Endothelial cell of umbilical vein (primary cell): ENCODE measurements at regions not wholly inside any gene's neighbourhood (a gene's known extent, or its start where the extent isn't known, plus 50 kb on each side); places are given as distances from the start of the nearest gene placed in this dataset.

Source experiments
- BruUV-seq: library from RNA; stranded (reverse); fragments of 400-500 nt; replicated peaks from 2 replicates; lab custom pipeline; 2021; lab: Mats Ljungman, UMichigan
- CTCF ChIA-PET: fragments of 300-600, 350-600 bp; sonication (Branson Sonifier 250); formaldehyde crosslinking; loops from one replicate; lab custom pipeline; 2021; ENCODE audit warnings: antibody characterized with exemption, inconsistent platforms; lab: Charles Lee
- POLR2A ChIA-PET: fragments of 300-600, 350-600 bp; sonication (Branson Sonifier 250); formaldehyde crosslinking; loops from one replicate; lab custom pipeline; 2021; ENCODE audit warnings: antibody characterized with exemption, inconsistent platforms; lab: Charles Lee
- DNase-seq: peaks from one replicate; pipeline ENCODE4 v3.0.0-alpha.2; 2011; ENCODE audit warnings: low read depth, low spot score
- FAIRE-seq: peaks from 2 replicates; lab custom pipeline; 2011; peaks lifted over from hg19 to GRCh38; lab: Jason Lieb, UNC
- H2AFZ ChIP-seq: 2 replicates; pipeline ENCODE4 v1.6.0; 2012; ENCODE audit warnings: low read depth, low read length, control low read depth, inconsistent platforms
- H3K27ac ChIP-seq: 2 replicates; pipeline ENCODE4 v1.5.1; 2011; ENCODE audit warnings: low read depth, mild to moderate bottlenecking, control low read depth, low read length, moderate library complexity; ENCODE audit not compliant: insufficient read depth
- H3K27me3 ChIP-seq, 2 experiments: 2 replicates each; pipeline versions ENCODE4 v1.6.0 to v1.6.1; 2011; ENCODE audit warnings: low read length in 2 of 2, mixed read lengths in 1 of 2; ENCODE audit not compliant: control insufficient read depth in 2 of 2, insufficient read depth in 2 of 2
- H3K36me3 ChIP-seq, 2 experiments: 2 replicates in 1 of 2; 3 replicates in 1 of 2; pipeline ENCODE4 v1.5.1; 2011; ENCODE audit warnings: low read length in 2 of 2, mild to moderate bottlenecking in 1 of 2, moderate library complexity in 1 of 2; ENCODE audit not compliant: control insufficient read depth in 2 of 2, insufficient read depth in 2 of 2; ENCODE audit errors: extremely low read depth in 1 of 2
- H3K4me1 ChIP-seq: 3 replicates; pipeline ENCODE4 v1.5.1; 2011; ENCODE audit warnings: mild to moderate bottlenecking, low read length; ENCODE audit not compliant: control insufficient read depth, insufficient read depth; ENCODE audit errors: extremely low read depth
- H3K4me2 ChIP-seq: 2 replicates; pipeline ENCODE4 v1.6.1; 2011; ENCODE audit warnings: low read length, control low read depth, mixed read lengths; ENCODE audit not compliant: insufficient read depth
- H3K4me3 ChIP-seq, 3 experiments: fragments of 200-600 bp in 1 of 3; sonication (generic), shearing (Covaris generic) in 1 of 3; replicated peaks in 1 of 3; 2 replicates each; pipeline ENCODE4 v1.5.1; 2011 to 2016; ENCODE audit warnings: control low read depth in 3 of 3, low read length in 3 of 3, mild to moderate bottlenecking in 2 of 3, inconsistent platforms in 1 of 3, low read depth in 1 of 3, moderate library complexity in 1 of 3; ENCODE audit not compliant: insufficient read depth in 1 of 3
- H3K79me2 ChIP-seq: 2 replicates; pipeline ENCODE4 v1.6.0; 2012; ENCODE audit warnings: low read length, inconsistent platforms; ENCODE audit not compliant: control insufficient read depth, insufficient read depth
- H3K9ac ChIP-seq: replicated peaks from 2 replicates; pipeline ENCODE3; 2011; ENCODE audit warnings: low read length, control low read depth; ENCODE audit not compliant: insufficient read depth; ENCODE audit errors: extremely low read depth
- H3K9me1 ChIP-seq: replicated peaks from 3 replicates; pipeline ENCODE4 v1.6.0; 2011; ENCODE audit warnings: mild to moderate bottlenecking, low read length; ENCODE audit not compliant: control insufficient read depth, insufficient read depth; ENCODE audit errors: extremely low read depth
- H3K9me3 ChIP-seq: replicated peaks from 2 replicates; pipeline ENCODE4 v1.5.1; 2012; ENCODE audit warnings: low read length, inconsistent platforms; ENCODE audit not compliant: control insufficient read depth, insufficient read depth
- H4K20me1 ChIP-seq: replicated peaks from 2 replicates; pipeline ENCODE3; 2011; ENCODE audit warnings: mild to moderate bottlenecking, low read length; ENCODE audit not compliant: control insufficient read depth, insufficient read depth; ENCODE audit errors: extremely low read depth
- CTCF ChIP-seq, 2 donors: IDR thresholded peaks; 1 replicate in 1 of 2; 2 replicates in 1 of 2; pipeline ENCODE4 v1.5.1; 2011; ENCODE audit warnings: low read length in 2 of 2, mild to moderate bottlenecking in 2 of 2, moderate library complexity in 2 of 2, control low read depth in 1 of 2, inconsistent platforms in 1 of 2, low read depth in 1 of 2; ENCODE audit not compliant: insufficient read depth in 1 of 2; ENCODE audit errors: extremely low read depth in 1 of 2
- EZH2 ChIP-seq: IDR thresholded peaks from 2 replicates; pipeline ENCODE4 v1.6.1; 2012; ENCODE audit warnings: borderline replicate concordance, low read depth, mild to moderate bottlenecking, moderate library complexity, low read length, inconsistent platforms; ENCODE audit not compliant: severe bottlenecking
- FOS ChIP-seq: IDR thresholded peaks from 2 replicates; pipeline ENCODE4 v1.6.1; 2011; ENCODE audit warnings: mild to moderate bottlenecking, low read length, moderate library complexity, borderline replicate concordance; ENCODE audit not compliant: insufficient read depth
- GATA2 ChIP-seq: IDR thresholded peaks from 2 replicates; pipeline ENCODE4 v1.7.0; 2011; ENCODE audit warnings: low read depth, mild to moderate bottlenecking, moderate library complexity, mixed read lengths, low read length; ENCODE audit not compliant: insufficient read length, insufficient read depth
- JUN ChIP-seq: IDR thresholded peaks from 2 replicates; pipeline ENCODE4 v1.6.1; 2011; ENCODE audit warnings: borderline replicate concordance, low read depth; ENCODE audit not compliant: insufficient read length, insufficient read depth
- MAX ChIP-seq: IDR thresholded peaks from 2 replicates; pipeline ENCODE4 v1.6.1; 2011; ENCODE audit not compliant: insufficient read depth, insufficient read length
- MYC ChIP-seq: IDR thresholded peaks from one replicate; pipeline ENCODE4 v1.6.1; 2011; ENCODE audit warnings: mild to moderate bottlenecking, low read depth, low read length
- POLR2A ChIP-seq: IDR thresholded peaks from 2 replicates; pipeline ENCODE4 v1.6.1; 2012; ENCODE audit warnings: low read depth, mild to moderate bottlenecking, control low read depth, low read length
- POLR2AphosphoS5 ChIP-seq: IDR thresholded peaks from 2 replicates; pipeline ENCODE4 v1.6.1; 2012; ENCODE audit warnings: low read depth, mild to moderate bottlenecking, control low read depth, low read length, moderate library complexity; ENCODE audit not compliant: insufficient read depth
- dilution Hi-C: fragments of 300-500 bp; cut with MboI; formaldehyde crosslinking; loops from one replicate; pipeline ENCODE4 v1.15.0; 2019; ENCODE audit warnings: low sequenced_read_pairs; ENCODE audit not compliant: extremely low pct_ligation_motif_present
- intact Hi-C: fragments of 100-400 bp; cut with micrococcal nuclease; formaldehyde crosslinking; loops from one replicate; pipeline ENCODE4 v1.10.0; 2022

- Histone ChIP-seq H2AFZ (no peak overlapping the region), H3K27me3 (no peaks in the 10 kb centered on the region), H3K4me3 (no peak overlapping the region), H3K4me2 (no peak overlapping the region), H3K36me3 (no peaks in the 10 kb centered on the region), H3K27ac (no peak overlapping the region), H3K4me1 (no peaks in the 10 kb centered on the region), H3K9ac (no peak overlapping the region), H3K79me2 (no peaks in the 10 kb centered on the region), H3K9me3 (no peaks in the 10 kb centered on the region), H3K9me1 (no peaks in the 10 kb centered on the region), H4K20me1 (no peaks in the 10 kb centered on the region)
- TF ChIP-seq GATA2 (no peak), MYC (no peak), POLR2A (no peak), MAX (no peak), FOS (no peak), JUN (no peak), CTCF (IDR thresholded peaks at IDR 0.05; ENCODE audit: extremely low read depth in 1 of 2, insufficient read depth in 1 of 2, low read depth in 1 of 2, low read length in 2 of 2) (no peak), EZH2 (no peak), POLR2AphosphoS5 (no peak)
- dilution Hi-C loops (no loop called here), intact Hi-C loops (no loop called here)
- BruUV-seq: no TSS peak
- no peak for DNase-seq
- CTCF ChIA-PET: interaction anchor here (0.9 to 1.3 kb wide), 3 partner anchors 13 to 40 kb away, joined by 3 read pairs; no protein-coding TSS in a partner anchor
- POLR2A ChIA-PET: no interaction called here
- no peak for FAIRE-seq
Measured at GRCh38 chr2:172357442-172357841, 69.9 kb upstream of the ITGA6 start.
